LNCaP clone FGC (cell line): ENCODE measurements at regions not wholly inside any gene's neighbourhood (a gene's known extent, or its start where the extent isn't known, plus 50 kb on each side); places are given as distances from the start of the nearest gene placed in this dataset.

Experiments
- DNase-seq: peaks from one replicate; pipeline ENCODE4 v3.0.0-alpha.2; 2011; ENCODE audit warnings: low read depth
- H3K4me3 ChIP-seq: 2 replicates; pipeline ENCODE4 v1.5.1; 2011; ENCODE audit warnings: mild to moderate bottlenecking, low read depth, low read length, control low read depth
- CTCF ChIP-seq: IDR thresholded peaks from 2 replicates; pipeline ENCODE4 v1.5.1; 2012; ENCODE audit warnings: mild to moderate bottlenecking; ENCODE audit not compliant: control insufficient read depth, insufficient read depth; ENCODE audit errors: extremely low read depth

- no peak overlapping the region for H3K4me3 ChIP-seq
- DNase-seq = no peak
- TF ChIP-seq CTCF = no peak
These were observed 216.1 kb upstream of the PRPS1L1 start for GRCh38 chr7:18243731-18244130.

GRCh38 chr7:18250133-18250532 lies 222.5 kb upstream of the PRPS1L1 start:
- no peak for DNase-seq
- TF ChIP-seq CTCF = no peak
- H3K4me3 ChIP-seq = no peak overlapping the region

- no peak for TF ChIP-seq CTCF
- DNase-seq = no peak
- H3K4me3 ChIP-seq = no peak overlapping the region
These were observed 230.1 kb upstream of the PRPS1L1 start for GRCh38 chr7:18257711-18258110.

- H3K4me3 ChIP-seq = no peak overlapping the region
- no peak for DNase-seq
- TF ChIP-seq CTCF = no peak
These were observed 233.5 kb upstream of the HDAC9 start for GRCh38 chr7:18262058-18262457.

GRCh38 chr7:18265611-18266281 lies 229.8 kb upstream of the HDAC9 start:
- DNase-seq = no peak
- no peak for TF ChIP-seq CTCF
- no peak overlapping the region for H3K4me3 ChIP-seq

- no peak for DNase-seq
- no peak for TF ChIP-seq CTCF
These were observed 227.0 kb upstream of the HDAC9 start for GRCh38 chr7:18268571-18268970.

GRCh38 chr7:18276380-18276779 lies 219.2 kb upstream of the HDAC9 start:
- no peak for DNase-seq
- TF ChIP-seq CTCF = no peak; the same call in 1 of the 2 replicates
- H3K4me3 ChIP-seq = no peak overlapping the region

More at GRCh38 chr7:18268571-18268970, 227.0 kb upstream of the HDAC9 start:
- H3K4me3 ChIP-seq = no peak overlapping the region
